ENCODE measurements at regions not wholly inside any gene's neighbourhood (a gene's known extent, or its start where the extent isn't known, plus 50 kb on each side); places are given as distances from the start of the nearest gene placed in this dataset.
"Not testable (repeated sequence)": the region's sequence is repeated elsewhere in the genome, so short reads cannot be mapped to it uniquely, and the experiment has no call there.

- TF ChIP-seq, protein P1, sequence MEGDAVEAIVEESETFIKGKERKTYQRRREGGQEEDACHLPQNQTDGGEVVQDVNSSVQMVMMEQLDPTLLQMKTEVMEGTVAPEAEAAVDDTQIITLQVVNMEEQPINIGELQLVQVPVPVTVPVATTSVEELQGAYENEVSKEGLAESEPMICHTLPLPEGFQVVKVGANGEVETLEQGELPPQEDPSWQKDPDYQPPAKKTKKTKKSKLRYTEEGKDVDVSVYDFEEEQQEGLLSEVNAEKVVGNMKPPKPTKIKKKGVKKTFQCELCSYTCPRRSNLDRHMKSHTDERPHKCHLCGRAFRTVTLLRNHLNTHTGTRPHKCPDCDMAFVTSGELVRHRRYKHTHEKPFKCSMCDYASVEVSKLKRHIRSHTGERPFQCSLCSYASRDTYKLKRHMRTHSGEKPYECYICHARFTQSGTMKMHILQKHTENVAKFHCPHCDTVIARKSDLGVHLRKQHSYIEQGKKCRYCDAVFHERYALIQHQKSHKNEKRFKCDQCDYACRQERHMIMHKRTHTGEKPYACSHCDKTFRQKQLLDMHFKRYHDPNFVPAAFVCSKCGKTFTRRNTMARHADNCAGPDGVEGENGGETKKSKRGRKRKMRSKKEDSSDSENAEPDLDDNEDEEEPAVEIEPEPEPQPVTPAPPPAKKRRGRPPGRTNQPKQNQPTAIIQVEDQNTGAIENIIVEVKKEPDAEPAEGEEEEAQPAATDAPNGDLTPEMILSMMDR (IDR thresholded peaks at IDR 0.05) = not testable (repeated sequence)
- TF ChIP-seq POLR2A (IDR thresholded peaks at IDR 0.05) = not testable (repeated sequence)
These were observed 122.3 kb downstream of the FSCB start for GRCh38 chr14:44384601-44385293.
